ENCODE measurements at regions not wholly inside any gene's neighbourhood (a gene's known extent, or its start where the extent isn't known, plus 50 kb on each side); places are given as distances from the start of the nearest gene placed in this dataset.

GRCh38 chr18:24736662-24737330 is 276.4 kb downstream of the HRH4 start:
- DNase-seq, result no peak

DNA sequence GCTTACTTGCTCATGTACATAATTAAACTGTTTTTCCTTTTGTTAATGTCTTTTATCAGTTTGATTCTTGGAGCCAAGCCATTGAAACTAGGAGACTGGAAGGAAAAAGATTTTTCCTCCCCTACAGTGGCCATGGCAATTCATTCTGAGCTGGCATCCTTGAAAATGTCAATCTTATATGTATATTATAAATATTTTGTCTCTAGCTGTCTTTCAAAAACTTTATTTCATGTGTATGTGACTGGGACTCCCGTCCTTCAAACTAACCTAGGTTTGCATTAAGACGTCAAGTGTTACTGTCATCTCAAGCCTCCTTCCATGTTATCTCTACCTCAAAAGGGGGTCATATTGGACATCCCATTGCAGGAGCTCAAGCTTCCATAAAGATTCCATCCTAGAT is 280.4 kb downstream of the HRH4 start:
- no peak for DNase-seq

DNA sequence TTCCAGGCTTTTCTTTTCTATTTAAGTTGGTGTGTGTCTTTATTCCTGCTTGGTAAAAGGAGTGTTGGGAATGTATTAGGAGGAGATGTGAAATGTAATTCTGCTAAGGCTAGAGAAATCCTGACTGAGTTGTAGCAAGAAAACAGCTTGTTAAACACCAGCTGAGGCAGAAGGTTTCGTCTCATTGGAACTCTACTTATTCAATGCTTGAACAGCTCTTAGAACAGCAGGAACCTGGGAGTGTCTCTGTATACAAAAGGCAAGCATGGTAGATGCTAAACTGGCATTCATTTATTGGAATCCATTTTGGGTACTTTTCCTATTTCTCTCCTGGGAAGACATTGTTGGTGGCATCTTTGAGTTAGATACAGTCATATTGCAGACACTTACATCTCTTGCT is 280.9 kb downstream of the HRH4 start:
- DNase-seq, result no peak

- DNase-seq, result no peak
Measured at GRCh38 chr18:24741965-24742724, 281.7 kb downstream of the HRH4 start.

- DNase-seq, result no peak
Measured at GRCh38 chr18:24754583-24755253, 294.3 kb downstream of the HRH4 start.

DNA sequence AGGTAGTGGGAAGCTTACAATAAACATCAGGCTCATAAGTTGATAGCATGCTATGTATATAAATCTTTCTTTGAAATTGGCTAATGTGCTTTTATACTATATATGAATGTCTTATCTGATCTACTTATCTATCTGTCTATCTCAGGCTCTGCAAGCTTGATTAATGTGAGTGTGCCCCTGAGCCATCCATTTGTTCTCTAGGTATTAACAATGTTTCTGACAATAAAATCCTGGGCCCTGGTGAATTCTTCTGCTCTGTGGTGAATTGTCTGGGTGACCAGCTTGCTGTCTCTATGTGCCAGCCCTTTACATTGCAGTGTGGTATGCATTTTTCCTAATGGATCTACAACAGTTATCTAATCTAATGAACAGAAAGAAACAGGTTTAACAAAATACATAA is 295.9 kb downstream of the HRH4 start:
- DNase-seq, result no peak

DNA sequence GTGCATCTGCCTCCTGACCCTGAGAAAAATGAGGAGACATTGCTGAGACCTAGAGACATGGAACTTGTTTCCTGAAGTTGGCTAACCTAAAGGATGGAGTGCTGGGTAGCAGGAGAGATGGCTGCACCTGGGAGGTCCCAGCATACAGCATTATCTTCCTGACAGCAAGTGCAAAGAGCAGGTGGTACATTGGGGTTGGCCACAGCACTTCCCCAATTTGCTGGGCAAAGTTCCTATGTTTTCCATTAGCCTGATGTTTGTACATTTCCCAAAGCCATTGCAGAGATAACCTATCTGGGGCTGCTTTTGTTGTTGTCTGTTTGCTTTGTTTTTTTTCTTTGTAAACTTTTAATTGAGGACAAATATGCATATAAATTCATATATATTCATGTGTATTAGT is 296.7 kb downstream of the HRH4 start:
- DNase-seq, result no peak

DNA sequence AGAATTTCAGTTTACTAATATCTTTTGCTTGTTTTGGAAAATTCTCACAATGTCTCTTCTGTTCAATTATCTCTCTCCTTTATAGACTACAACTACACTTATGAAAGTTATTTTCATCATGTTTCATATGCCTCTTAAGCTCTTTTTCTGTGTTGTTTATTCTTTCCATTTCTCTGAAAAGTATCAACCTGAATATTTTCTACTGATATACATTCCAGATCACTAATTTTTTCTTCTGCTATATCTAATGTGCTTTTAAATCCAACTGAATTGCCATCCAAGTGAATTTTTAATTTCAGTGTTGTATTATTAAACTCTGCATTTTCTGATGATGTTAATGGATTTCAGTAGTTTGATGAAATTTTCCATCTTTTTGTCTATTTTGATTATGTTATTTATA is 301.3 kb downstream of the HRH4 start:
- no peak for DNase-seq

DNA sequence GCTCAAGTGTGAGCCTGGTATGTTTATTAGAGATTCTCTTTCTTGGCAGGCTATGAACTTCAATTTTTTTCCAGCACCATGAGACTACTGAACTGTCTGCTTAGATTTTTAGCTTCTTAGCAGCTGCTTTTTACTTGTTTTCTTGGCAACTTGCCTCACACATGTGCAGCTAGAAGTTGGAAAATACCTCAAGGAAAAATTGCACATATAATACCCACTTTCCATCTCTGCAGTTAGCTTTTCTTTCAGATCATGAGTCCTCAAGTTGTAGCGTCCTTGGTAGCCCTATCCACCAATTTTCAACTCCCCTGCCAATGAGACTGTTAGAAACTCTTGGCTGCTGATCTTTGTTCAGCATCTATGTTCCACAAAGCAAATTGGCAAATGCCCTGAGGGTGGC is 302.1 kb downstream of the HRH4 start:
- no peak for DNase-seq

GRCh38 chr18:24763765-24764513 is 303.5 kb downstream of the HRH4 start:
- peak; percentile 4 for DNase-seq

- no peak for DNase-seq
Measured at GRCh38 chr18:24764766-24765165, 304.3 kb downstream of the HRH4 start.

GRCh38 chr18:24766376-24766775 is 305.9 kb downstream of the HRH4 start:
- DNase-seq, result no peak

- no peak for DNase-seq
Measured at GRCh38 chr18:24770311-24771024, 310.0 kb downstream of the HRH4 start.

DNA sequence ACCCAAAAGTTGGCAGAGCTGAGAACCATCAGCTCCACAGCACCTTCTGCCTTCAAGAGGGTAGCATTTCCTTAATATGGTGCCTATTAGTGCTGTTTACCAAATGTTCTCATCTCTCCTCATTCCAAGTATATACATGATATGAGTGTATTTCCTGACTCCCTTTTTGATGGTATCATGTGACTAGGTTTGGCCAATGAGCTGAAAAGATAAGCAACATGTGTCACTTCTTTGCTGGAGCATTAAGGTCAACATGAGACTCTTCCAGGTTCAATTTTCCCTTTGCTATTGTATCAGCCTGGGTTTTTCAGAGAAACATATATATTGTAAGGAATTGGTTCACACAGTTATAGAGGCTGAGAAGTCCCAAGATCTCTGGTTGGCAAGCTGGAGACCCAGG is 310.9 kb downstream of the HRH4 start:
- DNase-seq, result no peak

DNA sequence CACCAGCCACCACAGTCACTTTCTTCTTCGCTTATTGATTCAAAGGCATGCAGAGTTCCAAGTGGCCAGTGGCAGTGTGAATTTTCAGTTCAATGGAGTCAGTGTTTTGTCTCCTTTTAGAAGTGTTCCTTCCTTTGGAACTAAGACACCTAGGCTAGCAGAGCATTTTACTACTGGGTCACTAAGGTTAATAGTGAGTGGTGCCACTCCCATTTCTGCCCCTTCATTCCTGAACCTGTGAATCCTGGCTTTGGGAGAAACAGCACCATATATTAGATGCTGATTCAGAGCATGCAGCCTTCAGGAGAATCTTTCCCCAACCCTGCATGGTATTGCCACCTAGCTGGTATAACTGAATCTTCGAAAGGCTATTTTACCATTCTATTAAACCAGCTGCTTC is 312.7 kb downstream of the HRH4 start:
- DNase-seq, result no peak

- no peak for DNase-seq
Measured at GRCh38 chr18:24776019-24776418, 315.6 kb downstream of the HRH4 start.

DNA sequence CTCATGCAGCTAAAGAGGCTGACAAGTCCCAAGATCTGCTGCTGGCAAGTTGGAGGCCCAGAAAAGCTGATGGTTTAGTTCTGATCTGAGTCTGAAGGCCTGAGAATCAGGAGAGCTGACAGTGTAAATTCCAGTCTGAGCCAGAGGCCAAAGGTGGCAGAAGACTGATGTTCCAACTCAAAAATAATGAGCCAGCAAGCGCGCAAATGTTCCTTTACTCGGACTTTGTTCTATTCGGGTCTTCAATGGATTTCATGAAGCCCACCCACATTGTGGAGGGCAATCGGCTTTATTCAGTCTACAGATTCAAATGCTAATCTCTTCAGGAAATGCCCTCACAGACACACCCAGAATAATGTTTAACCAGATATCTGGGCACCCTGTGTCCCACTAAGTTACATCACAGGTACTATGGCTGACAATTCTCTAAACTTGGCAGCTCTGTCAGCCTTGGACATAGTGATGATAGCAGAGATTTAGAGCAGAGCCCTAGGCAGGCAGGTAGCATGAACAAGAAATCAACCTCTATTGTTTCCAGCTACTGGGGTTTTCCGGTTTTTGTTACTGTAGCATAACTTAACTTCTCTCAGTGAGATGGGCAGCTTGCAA is 318.5 kb downstream of the HRH4 start:
- no peak for DNase-seq

DNA sequence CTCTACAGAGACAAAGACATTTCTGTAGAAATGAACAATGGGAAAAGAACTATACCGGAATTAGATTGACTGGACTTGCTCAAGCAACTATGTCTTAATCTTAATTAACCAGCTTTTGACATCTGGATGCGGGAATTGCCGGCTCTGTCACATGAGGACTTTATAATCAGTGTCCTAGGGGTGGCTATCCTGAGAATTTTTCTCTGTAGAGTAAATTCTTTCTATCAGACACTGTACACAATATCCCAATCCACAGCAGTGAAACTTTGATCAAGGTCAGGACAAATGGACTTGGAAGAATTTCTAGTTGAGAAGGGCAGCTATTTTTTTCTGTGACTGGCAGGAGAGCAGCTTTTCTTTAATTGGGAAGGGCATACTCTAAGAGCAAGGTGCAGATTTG is 322.1 kb downstream of the HRH4 start:
- no peak for DNase-seq

- no peak for DNase-seq
Measured at GRCh38 chr18:24785019-24785418, 324.6 kb downstream of the HRH4 start.

- DNase-seq, result no peak
Measured at GRCh38 chr18:24786027-24786426, 325.6 kb downstream of the HRH4 start.

DNA sequence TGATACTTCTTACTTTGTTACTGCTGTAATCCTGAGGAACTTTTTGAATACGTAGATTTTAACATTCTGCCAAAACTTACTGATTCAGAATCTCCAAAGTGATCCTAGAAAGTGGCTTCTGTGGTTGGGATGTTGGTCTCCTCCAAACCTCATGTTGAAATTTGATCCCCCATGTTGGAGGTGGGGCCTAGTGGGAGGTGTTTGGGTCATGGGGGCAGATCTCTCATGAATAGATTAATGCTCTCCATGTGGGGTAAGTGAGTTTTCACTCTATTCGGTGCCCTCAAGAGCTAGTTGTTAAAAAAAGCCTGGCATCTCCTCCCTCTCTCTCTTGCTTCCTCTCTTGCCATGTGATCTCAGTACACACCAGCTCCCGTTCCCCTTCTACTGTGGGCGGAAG is 329.9 kb downstream of the HRH4 start:
- DNase-seq, result no peak
